Panc1 (cell line): ENCODE measurements at regions not wholly inside any gene's neighbourhood (a gene's known extent, or its start where the extent isn't known, plus 50 kb on each side); places are given as distances from the start of the nearest gene placed in this dataset.

Source experiments
- ATAC-seq: fragments of 200-7000 bp; cut with Tn5 transposase; 2 replicates; pipeline ENCODE4 v1.9.1; 2020; ENCODE audit warnings: mild to moderate bottlenecking, moderate library complexity
- BruUV-seq: library from RNA; stranded (reverse); fragments of 400-500 nt; replicated peaks from 2 replicates; lab custom pipeline; 2021; lab: Mats Ljungman, UMichigan
- CTCF ChIA-PET: fragments of 300-600 bp; sonication (Branson Sonifier 250); formaldehyde crosslinking; loops from one replicate; lab custom pipeline; 2022; ENCODE audit warnings: antibody characterized with exemption; lab: Charles Lee
- POLR2A ChIA-PET: fragments of 300-600 bp; sonication (Branson Sonifier 250); formaldehyde crosslinking; loops from one replicate; lab custom pipeline; 2022; ENCODE audit warnings: antibody characterized with exemption; lab: Charles Lee
- DNase-seq: peaks from one replicate; pipeline ENCODE4 v3.0.0-alpha.2; 2010; ENCODE audit warnings: low read depth, low spot score
- H3K27ac ChIP-seq: 2 replicates; pipeline ENCODE4 v1.5.1; 2011; ENCODE audit warnings: mild to moderate bottlenecking, low read length, inconsistent platforms
- H3K27me3 ChIP-seq: fragments of 200-500 bp; sonication (Bioruptor generic); 2 replicates; pipeline ENCODE4 v1.6.0; 2014; ENCODE audit warnings: low read length, inconsistent platforms; ENCODE audit not compliant: control insufficient read depth, insufficient read depth
- H3K36me3 ChIP-seq: fragments of 200-500 bp; sonication (Bioruptor generic); 2 replicates; pipeline ENCODE4 v1.5.1; 2014; ENCODE audit warnings: inconsistent platforms, mild to moderate bottlenecking, low read length, moderate library complexity; ENCODE audit not compliant: control insufficient read depth, insufficient read depth
- H3K4me1 ChIP-seq: 2 replicates; pipeline ENCODE4 v1.5.1; 2011; ENCODE audit warnings: inconsistent platforms, mild to moderate bottlenecking, low read length, moderate library complexity; ENCODE audit not compliant: control insufficient read depth, insufficient read depth
- H3K4me3 ChIP-seq, 2 experiments: 2 replicates each; pipeline ENCODE4 v1.5.1; 2011 to 2012; ENCODE audit warnings: low read depth in 2 of 2, low read length in 2 of 2, mild to moderate bottlenecking in 2 of 2, inconsistent platforms in 1 of 2, moderate library complexity in 1 of 2
- H3K9me3 ChIP-seq: fragments of 200-500 bp; sonication (Bioruptor generic); 2 replicates; pipeline ENCODE4 v1.5.1; 2014; ENCODE audit warnings: low read depth, mild to moderate bottlenecking, inconsistent platforms, low read length, moderate library complexity; ENCODE audit not compliant: control insufficient read depth, insufficient read depth
- CTCF ChIP-seq: fragments of 450-650 bp; IDR thresholded peaks from 2 replicates; pipeline ENCODE4 v1.5.1; 2017; ENCODE audit warnings: mild to moderate bottlenecking
- POLR2AphosphoS5 ChIP-seq: IDR thresholded peaks from 2 replicates; pipeline ENCODE4 v1.6.1; 2012; ENCODE audit warnings: mild to moderate bottlenecking, low read depth, low read length, moderate library complexity
- SIN3A ChIP-seq: IDR thresholded peaks from 2 replicates; pipeline ENCODE4 v1.6.1; 2012; ENCODE audit warnings: low read depth, mild to moderate bottlenecking, low read length, moderate library complexity, borderline replicate concordance; ENCODE audit not compliant: insufficient read depth
- TCF7L2 ChIP-seq: IDR thresholded peaks from 2 replicates; pipeline ENCODE4 v1.6.1; 2011; ENCODE audit warnings: mild to moderate bottlenecking, low read depth, low read length, inconsistent platforms
- in situ Hi-C: cut with HindIII; loops from 2 replicates; pipeline ENCODE4 v1.10.0; 2016; ENCODE audit warnings: low sequenced_read_pairs, low pct_unique_long_range_greater_than_20kb
- intact Hi-C: fragments of 100-400 bp; cut with micrococcal nuclease; formaldehyde crosslinking; loops from one replicate; pipeline ENCODE4 v1.10.0; 2022; ENCODE audit not compliant: unreplicated experiment
- TF ChIP-seq, protein P1 (sequence below), 2 experiments: IDR thresholded peaks; 2 replicates each; pipeline ENCODE4 v1.6.1; 2011 to 2012; ENCODE audit warnings: low read depth in 2 of 2, control low read depth in 1 of 2, low read length in 1 of 2, mild to moderate bottlenecking in 1 of 2, moderate library complexity in 1 of 2; ENCODE audit not compliant: insufficient read depth in 1 of 2

GRCh38 chr20:47865912-47866311 is 80.6 kb upstream of the SULF2 start:
- Histone ChIP-seq H3K4me1 (no peaks in the 10 kb centered on the region), H3K36me3 (no peaks in the 10 kb centered on the region), H3K9me3 (no peaks in the 10 kb centered on the region), H3K27ac (no peak overlapping the region), H3K4me3 (no peak overlapping the region), H3K27me3 (peaks cover 14% of the 10 kb centered on the region)
- no TSS peak for BruUV-seq
- in situ Hi-C loops (no loop called here), intact Hi-C loops (no loop called here)
- DNase-seq, result no peak
- POLR2A ChIA-PET, result no interaction called here
- TF ChIP-seq SIN3A (no peak), CTCF (no peak), TCF7L2 (no peak), POLR2AphosphoS5 (no peak)
- TF ChIP-seq, protein P1, sequence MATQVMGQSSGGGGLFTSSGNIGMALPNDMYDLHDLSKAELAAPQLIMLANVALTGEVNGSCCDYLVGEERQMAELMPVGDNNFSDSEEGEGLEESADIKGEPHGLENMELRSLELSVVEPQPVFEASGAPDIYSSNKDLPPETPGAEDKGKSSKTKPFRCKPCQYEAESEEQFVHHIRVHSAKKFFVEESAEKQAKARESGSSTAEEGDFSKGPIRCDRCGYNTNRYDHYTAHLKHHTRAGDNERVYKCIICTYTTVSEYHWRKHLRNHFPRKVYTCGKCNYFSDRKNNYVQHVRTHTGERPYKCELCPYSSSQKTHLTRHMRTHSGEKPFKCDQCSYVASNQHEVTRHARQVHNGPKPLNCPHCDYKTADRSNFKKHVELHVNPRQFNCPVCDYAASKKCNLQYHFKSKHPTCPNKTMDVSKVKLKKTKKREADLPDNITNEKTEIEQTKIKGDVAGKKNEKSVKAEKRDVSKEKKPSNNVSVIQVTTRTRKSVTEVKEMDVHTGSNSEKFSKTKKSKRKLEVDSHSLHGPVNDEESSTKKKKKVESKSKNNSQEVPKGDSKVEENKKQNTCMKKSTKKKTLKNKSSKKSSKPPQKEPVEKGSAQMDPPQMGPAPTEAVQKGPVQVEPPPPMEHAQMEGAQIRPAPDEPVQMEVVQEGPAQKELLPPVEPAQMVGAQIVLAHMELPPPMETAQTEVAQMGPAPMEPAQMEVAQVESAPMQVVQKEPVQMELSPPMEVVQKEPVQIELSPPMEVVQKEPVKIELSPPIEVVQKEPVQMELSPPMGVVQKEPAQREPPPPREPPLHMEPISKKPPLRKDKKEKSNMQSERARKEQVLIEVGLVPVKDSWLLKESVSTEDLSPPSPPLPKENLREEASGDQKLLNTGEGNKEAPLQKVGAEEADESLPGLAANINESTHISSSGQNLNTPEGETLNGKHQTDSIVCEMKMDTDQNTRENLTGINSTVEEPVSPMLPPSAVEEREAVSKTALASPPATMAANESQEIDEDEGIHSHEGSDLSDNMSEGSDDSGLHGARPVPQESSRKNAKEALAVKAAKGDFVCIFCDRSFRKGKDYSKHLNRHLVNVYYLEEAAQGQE (IDR thresholded peaks at IDR 0.05; ENCODE audit: insufficient read depth in 1 of 2, low read depth in 2 of 2, low read length in 1 of 2), result no peak
- CTCF ChIA-PET, result no interaction called here
- ATAC-seq, result no peak

- Histone ChIP-seq H3K4me1 (no peaks in the 10 kb centered on the region), H3K4me3 (no peak overlapping the region), H3K27ac (no peak overlapping the region), H3K36me3 (no peaks in the 10 kb centered on the region), H3K9me3 (no peaks in the 10 kb centered on the region), H3K27me3 (peaks cover 14% of the 10 kb centered on the region)
- no TSS peak for BruUV-seq
- no peak for DNase-seq
- POLR2A ChIA-PET, result no interaction called here
- CTCF ChIA-PET, result no interaction called here
- intact Hi-C loops, result no loop called here
- TF ChIP-seq CTCF (no peak), POLR2AphosphoS5 (no peak), SIN3A (no peak), TCF7L2 (no peak)
- TF ChIP-seq, protein P1 (IDR thresholded peaks at IDR 0.05; ENCODE audit: insufficient read depth in 1 of 2, low read depth in 2 of 2, low read length in 1 of 2), result no peak
- in situ Hi-C loops, result no loop called here
- ATAC-seq, result no peak
These were observed 80.2 kb upstream of the SULF2 start for GRCh38 chr20:47865451-47865850.
